ENCODE measurements at regions not wholly inside any gene's neighbourhood (a gene's known extent, or its start where the extent isn't known, plus 50 kb on each side); places are given as distances from the start of the nearest gene placed in this dataset.

DNA sequence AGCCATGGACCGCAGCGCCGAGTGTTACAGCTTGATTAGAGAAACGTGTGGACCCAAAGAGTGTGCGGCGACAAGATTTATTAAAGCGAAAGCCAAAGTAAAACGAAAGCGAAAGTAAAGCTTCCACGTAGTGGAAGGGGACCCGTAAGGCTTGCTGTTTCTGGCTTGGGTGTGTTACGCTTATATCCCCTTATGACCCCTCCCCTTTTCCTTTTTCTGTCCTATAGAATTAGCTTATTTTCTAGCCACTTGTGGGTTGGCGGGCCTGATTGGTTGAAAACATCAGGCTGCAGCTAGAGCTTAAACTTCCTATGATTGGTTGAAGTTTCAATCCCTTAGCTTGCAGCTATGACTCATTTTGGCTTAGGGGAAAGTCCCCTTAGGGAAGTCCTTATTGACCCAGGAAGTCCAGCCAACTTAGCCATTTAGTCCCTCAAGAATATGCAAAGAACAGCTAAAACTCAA is 969.7 kb downstream of the DCDC2C start:
- Histone ChIP-seq H3K4me3 (no peak overlapping the region), H3K27me3 (ENCODE audit: low read depth) (no peaks in the 10 kb centered on the region), H3K4me1 (no peaks in the 10 kb centered on the region), H3K9me3 (replicated peaks) (no peaks in the 10 kb centered on the region), H3K36me3 (no peaks in the 10 kb centered on the region), H3K27ac (replicated peaks) (no peak overlapping the region)
- TF ChIP-seq, protein P1, sequence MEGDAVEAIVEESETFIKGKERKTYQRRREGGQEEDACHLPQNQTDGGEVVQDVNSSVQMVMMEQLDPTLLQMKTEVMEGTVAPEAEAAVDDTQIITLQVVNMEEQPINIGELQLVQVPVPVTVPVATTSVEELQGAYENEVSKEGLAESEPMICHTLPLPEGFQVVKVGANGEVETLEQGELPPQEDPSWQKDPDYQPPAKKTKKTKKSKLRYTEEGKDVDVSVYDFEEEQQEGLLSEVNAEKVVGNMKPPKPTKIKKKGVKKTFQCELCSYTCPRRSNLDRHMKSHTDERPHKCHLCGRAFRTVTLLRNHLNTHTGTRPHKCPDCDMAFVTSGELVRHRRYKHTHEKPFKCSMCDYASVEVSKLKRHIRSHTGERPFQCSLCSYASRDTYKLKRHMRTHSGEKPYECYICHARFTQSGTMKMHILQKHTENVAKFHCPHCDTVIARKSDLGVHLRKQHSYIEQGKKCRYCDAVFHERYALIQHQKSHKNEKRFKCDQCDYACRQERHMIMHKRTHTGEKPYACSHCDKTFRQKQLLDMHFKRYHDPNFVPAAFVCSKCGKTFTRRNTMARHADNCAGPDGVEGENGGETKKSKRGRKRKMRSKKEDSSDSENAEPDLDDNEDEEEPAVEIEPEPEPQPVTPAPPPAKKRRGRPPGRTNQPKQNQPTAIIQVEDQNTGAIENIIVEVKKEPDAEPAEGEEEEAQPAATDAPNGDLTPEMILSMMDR (IDR thresholded peaks at IDR 0.05; ENCODE audit: borderline replicate concordance) = no peak
- intact Hi-C loops (cut with micrococcal nuclease) = no loop called here
- DNase-seq = no peak

- intact Hi-C loops (cut with micrococcal nuclease) = no loop called here
- Histone ChIP-seq H3K9me3 (replicated peaks) (no peaks in the 10 kb centered on the region), H3K4me1 (no peaks in the 10 kb centered on the region), H3K27me3 (ENCODE audit: low read depth) (no peaks in the 10 kb centered on the region), H3K27ac (replicated peaks) (no peak overlapping the region), H3K36me3 (no peaks in the 10 kb centered on the region), H3K4me3 (no peak overlapping the region)
- no peak for DNase-seq
- TF ChIP-seq, protein P1 (IDR thresholded peaks at IDR 0.05; ENCODE audit: borderline replicate concordance) = no peak
Observed at GRCh38 chr2:4674007-4674406, 970.6 kb downstream of the DCDC2C start.

GRCh38 chr2:4675295-4675694 is 971.9 kb downstream of the DCDC2C start:
- DNase-seq = no peak
- Histone ChIP-seq H3K27ac (replicated peaks) (no peak overlapping the region), H3K4me3 (no peak overlapping the region), H3K27me3 (ENCODE audit: low read depth) (no peaks in the 10 kb centered on the region), H3K9me3 (replicated peaks) (no peaks in the 10 kb centered on the region), H3K36me3 (no peaks in the 10 kb centered on the region), H3K4me1 (no peaks in the 10 kb centered on the region)
- intact Hi-C loops (cut with micrococcal nuclease) = no loop called here
- TF ChIP-seq, protein P1 (IDR thresholded peaks at IDR 0.05; ENCODE audit: borderline replicate concordance) = no peak

- Histone ChIP-seq H3K4me1 (no peaks in the 10 kb centered on the region), H3K4me3 (no peak overlapping the region), H3K36me3 (no peaks in the 10 kb centered on the region), H3K27ac (replicated peaks) (no peak overlapping the region), H3K27me3 (ENCODE audit: low read depth) (no peaks in the 10 kb centered on the region), H3K9me3 (replicated peaks) (no peaks in the 10 kb centered on the region)
- no peak for DNase-seq
- TF ChIP-seq, protein P1 (IDR thresholded peaks at IDR 0.05; ENCODE audit: borderline replicate concordance) = no peak
- intact Hi-C loops (cut with micrococcal nuclease) = no loop called here
Observed at GRCh38 chr2:4678927-4679326, 975.6 kb downstream of the DCDC2C start.

- no peaks in the 10 kb centered on the region for H3K9me3 ChIP-seq (replicated peaks)
- no peak for DNase-seq
- no peaks in the 10 kb centered on the region for H3K4me1 ChIP-seq
- no peak overlapping the region for H3K4me3 ChIP-seq
- H3K36me3 ChIP-seq = no peaks in the 10 kb centered on the region
- intact Hi-C loops (cut with micrococcal nuclease) = no loop called here
- H3K27ac ChIP-seq (replicated peaks) = no peak overlapping the region
- no peaks in the 10 kb centered on the region for H3K27me3 ChIP-seq (ENCODE audit: low read depth)
- TF ChIP-seq, protein P1 (IDR thresholded peaks at IDR 0.05; ENCODE audit: borderline replicate concordance) = no peak
Observed at GRCh38 chr2:4679391-4679790, 976.0 kb downstream of the DCDC2C start.

GRCh38 chr2:4684921-4685320 is 981.5 kb downstream of the DCDC2C start:
- intact Hi-C loops (cut with micrococcal nuclease) = no loop called here
- Histone ChIP-seq H3K4me3 (no peak overlapping the region), H3K9me3 (replicated peaks) (no peaks in the 10 kb centered on the region), H3K36me3 (no peaks in the 10 kb centered on the region), H3K4me1 (no peaks in the 10 kb centered on the region), H3K27ac (replicated peaks) (no peak overlapping the region), H3K27me3 (ENCODE audit: low read depth) (no peaks in the 10 kb centered on the region)
- no peak for DNase-seq
- TF ChIP-seq, protein P1 (IDR thresholded peaks at IDR 0.05; ENCODE audit: borderline replicate concordance) = no peak

Data from left ventricle myocardium inferior (tissue), 1 donor.